Upper lobe of right lung (tissue), 1 donor: ENCODE measurements at regions not wholly inside any gene's neighbourhood (a gene's known extent, or its start where the extent isn't known, plus 50 kb on each side); places are given as distances from the start of the nearest gene placed in this dataset.

Experiments
- ATAC-seq: fragments of 200-7000 bp; cut with Tn5 transposase; one replicate; pipeline ENCODE4 v1.9.1; 2020; ENCODE audit warnings: mild to moderate bottlenecking, moderate library complexity
- DNase-seq: peaks from one replicate; pipeline ENCODE4 v3.0.0-alpha.2; 2020
- H3K27ac ChIP-seq: fragments of 200-600 bp; one replicate; pipeline ENCODE4 v1.8.0; 2022
- H3K27me3 ChIP-seq: fragments of 200-600 bp; one replicate; pipeline ENCODE4 v1.8.0; 2022; ENCODE audit warnings: mild to moderate bottlenecking
- H3K36me3 ChIP-seq: fragments of 200-600 bp; one replicate; pipeline ENCODE4 v1.8.0; 2022
- H3K4me1 ChIP-seq: fragments of 200-600 bp; one replicate; pipeline ENCODE4 v1.8.0; 2022
- H3K4me3 ChIP-seq: fragments of 200-600 bp; one replicate; pipeline ENCODE4 v1.8.0; 2022; ENCODE audit warnings: mild to moderate bottlenecking
- H3K9me3 ChIP-seq: fragments of 200-600 bp; one replicate; pipeline ENCODE4 v1.8.0; 2022
- intact Hi-C: fragments of 100-400 bp; cut with DNase I; formaldehyde crosslinking; loops from one replicate; pipeline ENCODE4 v1.11.0; 2022
- TF ChIP-seq, protein P1 (sequence below): fragments of 200-600 bp; IDR thresholded peaks from one replicate; pipeline ENCODE4 v1.8.0; 2022; ENCODE audit warnings: antibody characterized with exemption
- donor health status: DM: no; HTN: yes; CAD: no; lungs with severe emphysema.

DNA sequence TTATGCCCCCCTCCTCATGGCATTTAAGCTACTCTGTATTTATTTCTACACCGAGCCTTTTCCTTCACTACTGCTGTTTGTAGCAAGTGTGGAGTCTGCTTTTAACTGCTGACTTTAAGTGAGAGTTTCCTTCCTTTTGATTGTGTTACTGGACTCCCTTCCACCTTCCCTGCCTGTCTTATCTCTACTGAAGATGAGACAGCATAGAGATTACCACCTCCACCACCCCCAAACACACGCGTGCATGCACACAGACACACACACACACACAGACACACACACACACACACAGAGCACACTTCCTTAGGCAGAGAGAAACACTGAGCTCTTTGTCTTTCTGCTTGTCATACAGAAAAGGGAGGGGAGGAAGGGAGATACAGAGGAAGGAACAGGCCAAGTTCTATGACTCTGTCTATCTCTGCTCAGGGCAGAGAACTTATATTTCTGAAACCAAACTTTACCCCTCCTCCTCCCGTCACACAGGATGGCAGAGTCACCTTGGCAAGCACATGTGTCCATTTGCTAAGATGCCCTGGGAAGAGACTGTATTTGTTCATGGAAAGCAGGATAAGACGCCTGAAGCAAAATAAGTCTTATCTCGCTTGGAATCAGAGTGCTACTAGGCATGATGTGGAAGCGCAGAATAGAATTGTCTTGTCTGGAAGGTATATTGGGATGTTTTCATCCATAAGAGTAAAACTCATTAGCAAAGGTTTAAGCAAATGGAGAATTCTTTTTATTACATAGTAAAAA, 81.8 kb upstream of the CAV2 start:
- H3K27ac ChIP-seq = no peak overlapping the region

DNA sequence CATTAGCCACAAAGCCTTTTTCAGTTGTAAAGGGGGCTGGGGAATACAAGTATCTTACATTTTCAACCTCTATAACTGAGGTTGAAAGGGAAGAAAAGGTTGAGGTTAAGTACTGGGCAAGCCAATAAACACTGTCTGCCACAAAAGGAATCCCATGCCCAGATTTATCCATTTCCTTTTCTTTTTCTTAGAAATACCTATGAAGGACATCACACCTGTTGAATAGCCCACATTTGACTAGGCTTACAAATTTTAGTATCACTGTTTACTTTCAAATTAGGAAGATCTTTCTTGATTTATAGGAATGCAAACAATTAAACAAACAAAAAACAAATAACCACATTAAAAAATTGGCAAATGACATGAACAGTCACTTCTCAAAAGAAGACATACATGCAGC, 81.0 kb upstream of the CAV2 start:
- Histone ChIP-seq H3K27ac (no peak overlapping the region), H3K27me3 (no peaks in the 10 kb centered on the region), H3K9me3 (no peaks in the 10 kb centered on the region), H3K36me3 (no peaks in the 10 kb centered on the region), H3K4me3 (no peak overlapping the region), H3K4me1 (no peaks in the 10 kb centered on the region)
- intact Hi-C loops = no loop called here
- DNase-seq (no peak), ATAC-seq (no peak)
- TF ChIP-seq, protein P1, sequence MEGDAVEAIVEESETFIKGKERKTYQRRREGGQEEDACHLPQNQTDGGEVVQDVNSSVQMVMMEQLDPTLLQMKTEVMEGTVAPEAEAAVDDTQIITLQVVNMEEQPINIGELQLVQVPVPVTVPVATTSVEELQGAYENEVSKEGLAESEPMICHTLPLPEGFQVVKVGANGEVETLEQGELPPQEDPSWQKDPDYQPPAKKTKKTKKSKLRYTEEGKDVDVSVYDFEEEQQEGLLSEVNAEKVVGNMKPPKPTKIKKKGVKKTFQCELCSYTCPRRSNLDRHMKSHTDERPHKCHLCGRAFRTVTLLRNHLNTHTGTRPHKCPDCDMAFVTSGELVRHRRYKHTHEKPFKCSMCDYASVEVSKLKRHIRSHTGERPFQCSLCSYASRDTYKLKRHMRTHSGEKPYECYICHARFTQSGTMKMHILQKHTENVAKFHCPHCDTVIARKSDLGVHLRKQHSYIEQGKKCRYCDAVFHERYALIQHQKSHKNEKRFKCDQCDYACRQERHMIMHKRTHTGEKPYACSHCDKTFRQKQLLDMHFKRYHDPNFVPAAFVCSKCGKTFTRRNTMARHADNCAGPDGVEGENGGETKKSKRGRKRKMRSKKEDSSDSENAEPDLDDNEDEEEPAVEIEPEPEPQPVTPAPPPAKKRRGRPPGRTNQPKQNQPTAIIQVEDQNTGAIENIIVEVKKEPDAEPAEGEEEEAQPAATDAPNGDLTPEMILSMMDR = no peak

More for the DNA sequence above, 81.8 kb upstream of the CAV2 start:
- Histone ChIP-seq H3K4me1 (no peaks in the 10 kb centered on the region), H3K9me3 (no peaks in the 10 kb centered on the region), H3K36me3 (no peaks in the 10 kb centered on the region), H3K4me3 (no peak overlapping the region), H3K27me3 (no peaks in the 10 kb centered on the region)
- TF ChIP-seq, protein P1 = no peak
- DNase-seq (no peak), ATAC-seq (peak; percentile 36)
- intact Hi-C loops = no loop called here

DNA sequence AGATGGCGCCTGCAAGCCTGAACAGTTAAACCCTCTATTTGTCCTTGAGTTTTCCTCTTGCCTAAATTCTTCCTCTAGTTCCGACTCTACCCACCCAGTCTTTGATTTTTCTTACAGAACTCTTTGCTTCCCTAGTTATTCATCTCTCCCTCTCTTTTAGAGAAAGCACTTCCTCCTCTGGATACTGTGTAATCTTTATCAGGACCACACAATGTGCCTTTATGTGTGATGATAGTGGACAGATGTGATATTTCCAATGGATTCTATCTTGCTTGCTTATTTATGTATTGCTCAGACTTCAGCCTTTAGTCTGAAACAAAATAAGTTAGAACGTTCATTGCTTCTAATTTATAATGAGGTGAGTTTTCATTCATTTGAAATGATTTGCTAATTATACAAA, 79.5 kb upstream of the CAV2 start:
- H3K4me1 ChIP-seq = no peaks in the 10 kb centered on the region

DNA sequence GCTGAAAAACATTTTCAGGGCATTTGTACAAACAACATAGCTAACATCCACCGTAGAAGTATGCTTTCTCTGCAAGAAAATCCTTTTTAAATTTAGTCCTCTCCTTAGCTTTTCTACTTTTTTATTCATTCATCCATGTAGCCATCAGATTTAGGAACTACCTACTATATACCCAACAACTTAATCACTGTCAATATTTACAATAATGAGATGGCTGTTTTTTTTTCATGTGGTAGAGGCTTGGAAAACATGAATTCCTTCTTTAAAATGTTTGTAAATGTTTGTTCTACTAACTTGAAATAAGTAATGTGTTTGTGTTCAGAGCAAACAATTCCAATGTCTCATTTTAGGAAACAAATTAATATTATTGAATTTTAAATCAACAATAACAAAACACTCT, 78.2 kb upstream of the CAV2 start:
- Histone ChIP-seq H3K9me3 (no peaks in the 10 kb centered on the region), H3K27me3 (no peaks in the 10 kb centered on the region), H3K4me3 (no peak overlapping the region), H3K36me3 (no peaks in the 10 kb centered on the region), H3K27ac (no peak overlapping the region), H3K4me1 (no peaks in the 10 kb centered on the region)
- TF ChIP-seq, protein P1 = no peak
- ATAC-seq = no peak
- DNase-seq = no peak
- intact Hi-C loops = no loop called here

More for the DNA sequence above, 79.5 kb upstream of the CAV2 start:
- H3K9me3 ChIP-seq = no peaks in the 10 kb centered on the region
- H3K36me3 ChIP-seq = no peaks in the 10 kb centered on the region
- H3K27me3 ChIP-seq = no peaks in the 10 kb centered on the region
- ATAC-seq = no peak
- no peak for DNase-seq
- intact Hi-C loops = no loop called here
- no peak overlapping the region for H3K4me3 ChIP-seq
- H3K27ac ChIP-seq = no peak overlapping the region
- TF ChIP-seq, protein P1 = no peak

DNA sequence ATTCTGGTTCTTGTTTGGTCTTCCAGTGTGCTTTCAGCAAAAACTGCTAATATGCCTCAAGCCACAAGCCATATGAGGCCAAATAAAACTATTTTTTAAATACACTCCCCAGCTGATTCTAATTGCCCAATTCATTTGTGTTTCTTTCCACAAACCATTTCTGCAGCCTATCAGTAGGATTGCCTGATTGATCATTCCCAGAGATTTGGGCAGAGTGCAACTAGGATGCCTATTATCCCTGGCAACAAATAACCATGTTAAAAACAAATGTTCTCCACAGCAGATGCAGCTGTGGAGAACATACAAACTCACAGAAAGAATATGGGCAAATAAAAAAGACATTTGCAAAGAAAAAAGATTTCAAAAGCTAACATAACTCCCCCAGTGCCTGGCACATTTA, 76.9 kb upstream of the CAV2 start:
- Histone ChIP-seq H3K27ac (no peak overlapping the region), H3K4me1 (no peaks in the 10 kb centered on the region), H3K36me3 (no peaks in the 10 kb centered on the region), H3K9me3 (no peaks in the 10 kb centered on the region), H3K27me3 (no peaks in the 10 kb centered on the region), H3K4me3 (no peak overlapping the region)
- no peak for ATAC-seq
- no peak for DNase-seq
- intact Hi-C loops = no loop called here
- TF ChIP-seq, protein P1 = no peak

DNA sequence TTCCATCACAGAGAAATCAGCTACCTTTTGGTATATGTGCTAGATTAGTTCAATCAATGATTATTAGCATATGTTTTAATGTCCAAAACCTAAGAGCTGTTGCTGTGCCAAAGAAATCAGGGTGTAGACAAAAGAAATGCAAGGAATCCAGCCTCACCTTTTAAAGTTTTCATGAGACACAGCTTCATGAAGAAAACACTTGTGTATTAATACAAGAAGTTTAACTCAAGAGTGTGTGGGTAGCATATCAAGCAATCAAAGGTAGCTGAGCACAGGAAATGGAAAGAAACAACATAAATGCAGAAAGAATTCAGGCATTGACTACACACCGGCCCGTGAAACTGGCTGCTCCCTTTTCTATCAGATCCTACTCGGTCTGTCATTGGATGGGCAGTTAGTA, 76.0 kb upstream of the CAV2 start:
- H3K9me3 ChIP-seq = no peaks in the 10 kb centered on the region
- no peak for DNase-seq
- TF ChIP-seq, protein P1 = no peak
- peak; percentile 50 for ATAC-seq
- H3K27me3 ChIP-seq = no peaks in the 10 kb centered on the region
- H3K27ac ChIP-seq = no peak overlapping the region
- H3K4me1 ChIP-seq = no peaks in the 10 kb centered on the region
- no peaks in the 10 kb centered on the region for H3K36me3 ChIP-seq
- H3K4me3 ChIP-seq = no peak overlapping the region
- intact Hi-C loops = no loop called here
